Suprapubic skin (tissue), 4 donors: ENCODE measurements at regions not wholly inside any gene's neighbourhood (a gene's known extent, or its start where the extent isn't known, plus 50 kb on each side); places are given as distances from the start of the nearest gene placed in this dataset.

Source experiments
- CTCF ChIP-seq, 2 donors: fragments of 200-600 bp in 1 of 2; fragments of 450-650 bp in 1 of 2; sonication (generic) in 1 of 2; IDR thresholded peaks; one replicate each; pipeline ENCODE4 v1.5.1; 2016 to 2019; ENCODE audit warnings: antibody characterized with exemption in 2 of 2, mild to moderate bottlenecking in 1 of 2, moderate library complexity in 1 of 2
- POLR2A ChIP-seq, 2 donors: fragments of 450-650 bp; IDR thresholded peaks; one replicate each; pipeline ENCODE4 v1.6.1; 2017; ENCODE audit warnings: antibody characterized with exemption in 2 of 2, mild to moderate bottlenecking in 2 of 2, moderate library complexity in 2 of 2
- POLR2AphosphoS5 ChIP-seq, 3 donors: sonication (generic); formaldehyde crosslinking; IDR thresholded peaks; one replicate each; pipeline ENCODE4 v1.6.1; 2017; ENCODE audit warnings: antibody characterized with exemption in 3 of 3

DNA sequence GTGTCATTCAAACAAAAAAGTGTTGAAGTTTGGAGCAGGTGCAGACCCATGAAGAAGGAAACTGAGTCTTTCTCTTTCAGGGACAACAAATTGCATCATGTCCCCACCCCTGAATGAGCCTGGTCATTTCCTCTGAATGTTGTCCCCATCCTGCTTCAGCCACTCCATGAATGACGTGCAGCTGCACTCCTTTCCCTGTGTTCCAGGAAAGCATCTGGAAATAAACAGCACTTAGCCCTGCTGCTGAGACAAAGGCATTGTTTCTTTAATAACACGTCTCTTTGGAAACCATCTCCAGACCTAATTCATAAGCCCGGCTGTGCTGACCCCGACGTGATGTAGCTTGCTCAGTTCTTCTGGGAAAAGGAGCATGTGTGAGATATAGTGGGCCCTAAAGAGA lies 682.3 kb downstream of the BRINP1 start:
- no peak for TF ChIP-seq POLR2A (IDR thresholded peaks at IDR 0.05)
- no peak for TF ChIP-seq CTCF (IDR thresholded peaks at IDR 0.05)
- no peak for TF ChIP-seq POLR2AphosphoS5 (IDR thresholded peaks at IDR 0.05)
